ENCODE measurements at regions not wholly inside any gene's neighbourhood (a gene's known extent, or its start where the extent isn't known, plus 50 kb on each side); places are given as distances from the start of the nearest gene placed in this dataset.

GRCh38 chr2:194270648-194271047, 1386.4 kb upstream of the SLC39A10 start (continued):
- TF ChIP-seq, protein P1, sequence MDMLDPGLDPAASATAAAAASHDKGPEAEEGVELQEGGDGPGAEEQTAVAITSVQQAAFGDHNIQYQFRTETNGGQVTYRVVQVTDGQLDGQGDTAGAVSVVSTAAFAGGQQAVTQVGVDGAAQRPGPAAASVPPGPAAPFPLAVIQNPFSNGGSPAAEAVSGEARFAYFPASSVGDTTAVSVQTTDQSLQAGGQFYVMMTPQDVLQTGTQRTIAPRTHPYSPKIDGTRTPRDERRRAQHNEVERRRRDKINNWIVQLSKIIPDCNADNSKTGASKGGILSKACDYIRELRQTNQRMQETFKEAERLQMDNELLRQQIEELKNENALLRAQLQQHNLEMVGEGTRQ (IDR thresholded peaks at IDR 0.05; ENCODE audit: borderline replicate concordance, low read depth, low read length): no peak

DNA sequence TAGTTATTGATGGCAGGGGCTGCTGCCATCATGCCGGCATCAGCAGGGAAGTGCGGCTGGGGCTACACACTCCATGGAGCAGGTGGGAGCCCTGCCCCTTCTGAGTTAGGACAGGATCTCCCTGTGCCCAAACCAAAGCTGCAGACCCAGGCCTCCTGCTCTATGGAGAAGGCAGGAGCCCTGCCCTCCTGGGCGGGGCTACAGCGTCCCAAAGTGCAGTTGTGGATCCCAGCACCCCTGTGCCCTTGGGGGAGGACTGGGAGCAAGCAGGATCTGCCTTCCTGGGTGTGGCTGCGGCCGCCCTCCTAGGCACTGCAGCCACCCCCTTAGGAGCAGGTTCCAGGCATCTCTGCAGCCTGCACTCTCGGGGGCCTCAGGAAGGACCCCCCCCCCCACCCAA, 1392.4 kb upstream of the SLC39A10 start:
- 93% methylated on average over 2 of the region's 7 CpGs for WGBS (ENCODE audit: low lambda C conversion rate)
- POLR2A ChIA-PET: no interaction called here
- no peaks in the 10 kb centered on the region for H3K79me2 ChIP-seq (ENCODE audit: insufficient read depth)
- no peak overlapping the region for H3K4me3 ChIP-seq (ENCODE audit: low read depth in 2 of 2, low read length in 1 of 2)
- H3K9me2 ChIP-seq: no peaks in the 10 kb centered on the region
- H3K36me3 ChIP-seq (replicated peaks in 1 of 2; ENCODE audit: control insufficient read depth in 1 of 2, insufficient read depth in 2 of 2, low read length in 1 of 2): no peaks in the 10 kb centered on the region
- CTCF ChIA-PET: interaction anchor here (0.6 kb wide), 1 partner anchor 123 kb away, joined by 3 read pairs; no protein-coding TSS in a partner anchor
- H3K9me3 ChIP-seq: no peaks in the 10 kb centered on the region
- no peaks in the 10 kb centered on the region for H3F3A ChIP-seq (replicated peaks; ENCODE audit: insufficient read depth)
- no peak for TF ChIP-seq JUND (IDR thresholded peaks at IDR 0.05)
- no peak for TF ChIP-seq RCOR1 (IDR thresholded peaks at IDR 0.05; ENCODE audit: low read length)
- TF ChIP-seq, protein P2, sequence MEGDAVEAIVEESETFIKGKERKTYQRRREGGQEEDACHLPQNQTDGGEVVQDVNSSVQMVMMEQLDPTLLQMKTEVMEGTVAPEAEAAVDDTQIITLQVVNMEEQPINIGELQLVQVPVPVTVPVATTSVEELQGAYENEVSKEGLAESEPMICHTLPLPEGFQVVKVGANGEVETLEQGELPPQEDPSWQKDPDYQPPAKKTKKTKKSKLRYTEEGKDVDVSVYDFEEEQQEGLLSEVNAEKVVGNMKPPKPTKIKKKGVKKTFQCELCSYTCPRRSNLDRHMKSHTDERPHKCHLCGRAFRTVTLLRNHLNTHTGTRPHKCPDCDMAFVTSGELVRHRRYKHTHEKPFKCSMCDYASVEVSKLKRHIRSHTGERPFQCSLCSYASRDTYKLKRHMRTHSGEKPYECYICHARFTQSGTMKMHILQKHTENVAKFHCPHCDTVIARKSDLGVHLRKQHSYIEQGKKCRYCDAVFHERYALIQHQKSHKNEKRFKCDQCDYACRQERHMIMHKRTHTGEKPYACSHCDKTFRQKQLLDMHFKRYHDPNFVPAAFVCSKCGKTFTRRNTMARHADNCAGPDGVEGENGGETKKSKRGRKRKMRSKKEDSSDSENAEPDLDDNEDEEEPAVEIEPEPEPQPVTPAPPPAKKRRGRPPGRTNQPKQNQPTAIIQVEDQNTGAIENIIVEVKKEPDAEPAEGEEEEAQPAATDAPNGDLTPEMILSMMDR (IDR thresholded peaks at IDR 0.05): no peak
- no peak for TF ChIP-seq SMC3 (IDR thresholded peaks at IDR 0.05; ENCODE audit: low read depth, low read length)
- no peak for TF ChIP-seq FOXJ3 (CRISPR knock-in tag; IDR thresholded peaks at IDR 0.05)
- TF ChIP-seq GATA2 (CRISPR knock-in tag; IDR thresholded peaks at IDR 0.05): no peak
- no peak for TF ChIP-seq ELF1 (IDR thresholded peaks at IDR 0.05)
- no peak for TF ChIP-seq NFIC (IDR thresholded peaks at IDR 0.05; ENCODE audit: borderline replicate concordance)
- TF ChIP-seq, protein P3, sequence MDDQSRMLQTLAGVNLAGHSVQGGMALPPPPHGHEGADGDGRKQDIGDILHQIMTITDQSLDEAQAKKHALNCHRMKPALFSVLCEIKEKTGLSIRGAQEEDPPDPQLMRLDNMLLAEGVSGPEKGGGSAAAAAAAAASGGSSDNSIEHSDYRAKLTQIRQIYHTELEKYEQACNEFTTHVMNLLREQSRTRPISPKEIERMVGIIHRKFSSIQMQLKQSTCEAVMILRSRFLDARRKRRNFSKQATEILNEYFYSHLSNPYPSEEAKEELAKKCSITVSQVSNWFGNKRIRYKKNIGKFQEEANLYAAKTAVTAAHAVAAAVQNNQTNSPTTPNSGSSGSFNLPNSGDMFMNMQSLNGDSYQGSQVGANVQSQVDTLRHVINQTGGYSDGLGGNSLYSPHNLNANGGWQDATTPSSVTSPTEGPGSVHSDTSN (IDR thresholded peaks at IDR 0.05): no peak
- TF ChIP-seq RXRA (IDR thresholded peaks at IDR 0.05; ENCODE audit: borderline replicate concordance, low read depth): no peak
- TF ChIP-seq TEAD4 (IDR thresholded peaks at IDR 0.05; ENCODE audit: borderline replicate concordance, insufficient read depth): no peak
- no peak for TF ChIP-seq USF1 (IDR thresholded peaks at IDR 0.05; ENCODE audit: borderline replicate concordance, low read depth)
- TF ChIP-seq ZBTB33 (IDR thresholded peaks at IDR 0.05; ENCODE audit: borderline replicate concordance, low read depth): no peak
- TF ChIP-seq RFX5 (IDR thresholded peaks at IDR 0.05; ENCODE audit: low read length): no peak
- TF ChIP-seq, protein P4, sequence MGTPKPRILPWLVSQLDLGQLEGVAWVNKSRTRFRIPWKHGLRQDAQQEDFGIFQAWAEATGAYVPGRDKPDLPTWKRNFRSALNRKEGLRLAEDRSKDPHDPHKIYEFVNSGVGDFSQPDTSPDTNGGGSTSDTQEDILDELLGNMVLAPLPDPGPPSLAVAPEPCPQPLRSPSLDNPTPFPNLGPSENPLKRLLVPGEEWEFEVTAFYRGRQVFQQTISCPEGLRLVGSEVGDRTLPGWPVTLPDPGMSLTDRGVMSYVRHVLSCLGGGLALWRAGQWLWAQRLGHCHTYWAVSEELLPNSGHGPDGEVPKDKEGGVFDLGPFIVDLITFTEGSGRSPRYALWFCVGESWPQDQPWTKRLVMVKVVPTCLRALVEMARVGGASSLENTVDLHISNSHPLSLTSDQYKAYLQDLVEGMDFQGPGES (IDR thresholded peaks at IDR 0.05; ENCODE audit: low read depth, low read length): no peak
- TF ChIP-seq TCF12 (IDR thresholded peaks at IDR 0.05): no peak
- TF ChIP-seq FOXM1 (IDR thresholded peaks at IDR 0.05; ENCODE audit: low read depth): no peak
- TF ChIP-seq, protein P1 (IDR thresholded peaks at IDR 0.05; ENCODE audit: borderline replicate concordance, low read depth, low read length): no peak
- no peak for TF ChIP-seq SIN3A (IDR thresholded peaks at IDR 0.05; ENCODE audit: borderline replicate concordance, low read depth, low read length)
- no peak for TF ChIP-seq FOSL2 (IDR thresholded peaks at IDR 0.05; ENCODE audit: borderline replicate concordance, low read depth)
- no peak for DNase-seq
- no peaks in the 10 kb centered on the region for H3K27me3 ChIP-seq (ENCODE audit: insufficient read depth)
- no peaks in the 10 kb centered on the region for H4K20me1 ChIP-seq (ENCODE audit: insufficient read depth)
- H3K4me2 ChIP-seq: no peak overlapping the region
- no peaks in the 10 kb centered on the region for H3K4me1 ChIP-seq (ENCODE audit: control insufficient read depth in 1 of 2, insufficient read depth in 2 of 2, low read depth in 1 of 2, low read length in 1 of 2)
- H2AFZ ChIP-seq (ENCODE audit: low read depth): no peak overlapping the region
- no peak overlapping the region for H3K27ac ChIP-seq (ENCODE audit: low read depth in 2 of 2, low read length in 1 of 2)
- no peak overlapping the region for H3K9ac ChIP-seq
